SH-SY5Y (cell line): ENCODE measurements at regions not wholly inside any gene's neighbourhood (a gene's known extent, or its start where the extent isn't known, plus 50 kb on each side); places are given as distances from the start of the nearest gene placed in this dataset.
A peak's percentile ranks its signal among the peaks of the same experiment; 100 is the strongest.

Experiments used
- GATA2 ChIP-seq: IDR thresholded peaks from 2 replicates; pipeline ENCODE4 v1.6.1; 2011; ENCODE audit warnings: mild to moderate bottlenecking, low read depth, low read length
- GATA3 ChIP-seq: IDR thresholded peaks from 2 replicates; pipeline ENCODE4 v1.6.1; 2011; ENCODE audit warnings: low read depth, mild to moderate bottlenecking, low read length, moderate library complexity

DNA sequence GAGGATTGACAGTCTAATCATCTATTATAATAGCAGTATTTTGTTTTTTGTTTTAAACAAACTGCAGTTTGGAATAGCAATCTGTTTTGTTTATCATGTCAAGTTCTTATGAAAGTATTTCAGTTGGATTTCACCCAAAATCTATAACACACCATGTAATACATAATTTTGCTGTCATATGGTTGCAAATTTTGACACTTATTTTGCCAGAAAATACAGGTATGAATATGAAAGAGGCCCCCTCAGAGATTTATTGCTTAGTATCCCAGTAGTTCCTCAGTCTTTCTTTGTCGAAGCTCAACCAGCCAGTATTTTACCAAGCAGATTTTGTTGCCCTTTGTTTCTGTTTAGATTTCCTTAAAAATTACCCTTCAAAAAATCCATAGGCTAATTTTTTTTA lies 317.5 kb upstream of the CXADR start:
- no peak for TF ChIP-seq GATA3
- no peak for TF ChIP-seq GATA2

DNA sequence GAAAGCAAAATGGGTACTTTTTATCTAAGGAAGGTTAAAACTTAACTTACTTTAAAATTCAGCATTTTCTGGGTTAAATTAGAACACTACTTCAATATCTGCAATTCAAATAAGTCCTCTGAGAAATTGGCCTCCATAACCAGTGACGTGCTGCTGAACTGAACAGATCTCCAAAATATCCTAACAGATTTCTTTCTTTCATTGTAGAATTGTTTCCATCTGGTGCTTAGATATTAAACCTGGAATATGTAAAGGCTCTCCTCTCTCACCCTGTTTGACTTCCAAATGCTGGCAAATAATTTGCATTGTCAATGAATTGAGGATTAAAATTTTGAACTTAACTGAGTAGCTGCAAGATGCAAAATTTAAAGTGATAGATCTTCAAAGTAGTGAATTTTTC lies 316.9 kb upstream of the CXADR start:
- TF ChIP-seq GATA3 (no peak), GATA2 (no peak)

DNA sequence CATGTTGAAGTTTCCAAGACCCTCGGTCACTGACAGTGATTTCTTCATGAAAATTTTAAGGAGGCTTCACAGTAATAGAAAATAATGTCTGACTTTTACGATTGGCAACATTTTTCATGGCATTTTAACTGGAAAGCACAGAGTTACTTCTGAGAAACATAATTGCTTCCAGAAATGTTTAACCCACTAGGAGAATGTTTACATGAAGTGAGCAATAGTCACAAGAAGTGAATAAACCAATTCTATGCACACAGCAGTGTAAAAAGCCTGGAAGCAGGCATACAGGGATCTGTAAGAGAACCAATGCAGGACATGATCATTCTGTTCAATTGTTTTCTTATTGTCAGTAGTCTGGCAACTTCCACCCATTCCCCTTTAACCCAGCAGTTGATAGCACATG lies 316.2 kb upstream of the CXADR start:
- TF ChIP-seq GATA3 (no peak), GATA2 (no peak)

DNA sequence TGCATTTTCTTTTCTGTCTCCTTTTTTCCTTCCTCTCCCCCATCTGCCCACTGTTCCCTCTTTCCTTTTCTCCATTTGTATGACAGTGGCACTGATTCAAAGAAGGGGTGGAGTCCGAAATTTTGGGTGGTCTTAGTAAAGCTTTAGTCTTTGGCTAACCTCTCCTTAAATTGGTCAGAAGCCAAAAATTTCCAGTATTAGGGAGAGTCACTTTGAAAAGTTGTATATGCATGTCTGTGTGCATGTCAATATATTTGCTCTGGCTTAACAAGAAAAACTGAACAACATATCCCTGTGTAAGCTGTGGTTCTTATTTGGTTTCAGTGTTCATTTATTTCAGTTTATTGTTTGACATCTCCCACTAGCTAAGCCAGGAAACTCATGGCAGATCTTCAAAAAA lies 314.8 kb upstream of the CXADR start:
- TF ChIP-seq GATA3: no peak
- no peak for TF ChIP-seq GATA2

DNA sequence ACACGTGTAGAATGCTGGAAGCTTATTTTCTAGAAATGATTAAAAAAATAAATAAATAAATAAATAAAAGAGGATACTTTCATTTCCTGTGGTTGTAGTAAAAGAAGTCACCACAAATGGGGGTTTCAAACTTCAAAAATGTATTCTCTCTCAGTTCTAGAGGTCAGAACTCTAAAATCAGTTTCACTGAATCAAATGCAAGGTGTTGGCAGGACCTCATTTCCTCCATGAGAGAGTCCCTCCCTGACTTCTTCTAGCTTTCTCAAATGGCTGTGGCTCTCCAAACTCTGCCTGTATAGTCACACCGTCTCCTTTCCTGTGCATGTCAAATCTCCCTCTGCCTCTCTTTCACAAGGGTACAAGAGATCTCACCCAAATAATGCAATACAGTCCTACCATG lies 312.6 kb upstream of the CXADR start:
- TF ChIP-seq GATA2 (no peak), GATA3 (no peak)

DNA sequence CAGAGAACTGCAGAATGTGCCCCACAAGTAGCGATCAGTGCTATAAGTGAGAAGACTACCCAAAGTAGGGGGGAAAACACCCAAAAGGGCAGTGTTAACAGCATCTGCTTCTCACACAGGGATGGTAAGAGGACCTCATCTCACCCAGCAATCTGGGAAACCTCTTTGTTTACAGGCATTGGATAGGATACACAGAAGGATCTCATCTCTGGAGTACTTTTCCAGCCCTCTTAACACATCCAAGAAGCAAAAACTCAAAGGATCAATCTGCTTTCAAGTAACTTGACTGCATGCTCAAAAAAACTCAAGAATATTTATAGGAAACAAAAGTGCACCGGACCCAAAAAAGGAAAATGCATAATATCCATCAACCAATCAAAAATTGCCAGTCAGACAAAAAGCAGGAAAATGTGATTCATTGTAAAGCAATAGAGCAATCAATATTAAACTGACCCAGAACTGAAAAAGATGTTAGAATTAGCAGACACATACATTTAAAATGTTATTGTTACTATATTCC lies 311.0 kb upstream of the CXADR start:
- no peak for TF ChIP-seq GATA3
- TF ChIP-seq GATA2: no peak

DNA sequence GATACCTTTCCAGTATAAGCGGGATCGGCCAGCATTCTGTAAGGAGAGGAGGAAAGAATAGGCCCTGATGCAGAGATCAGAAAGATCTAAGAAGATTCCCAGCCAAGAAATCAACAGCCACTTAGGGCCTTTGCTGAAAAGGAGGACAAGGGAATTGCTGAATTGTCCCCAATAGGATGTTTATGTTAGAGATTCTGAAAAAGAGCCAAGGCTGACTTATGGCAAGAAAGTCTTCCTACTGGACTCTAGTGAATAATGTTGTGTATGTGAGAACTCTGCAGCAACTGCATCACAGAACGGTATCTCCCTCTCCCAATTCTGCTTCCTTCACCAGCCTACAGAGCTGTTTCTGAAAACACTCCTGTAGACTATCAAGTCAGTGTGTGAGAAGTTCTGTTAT lies 298.0 kb upstream of the CXADR start:
- no peak for TF ChIP-seq GATA3
- no peak for TF ChIP-seq GATA2

DNA sequence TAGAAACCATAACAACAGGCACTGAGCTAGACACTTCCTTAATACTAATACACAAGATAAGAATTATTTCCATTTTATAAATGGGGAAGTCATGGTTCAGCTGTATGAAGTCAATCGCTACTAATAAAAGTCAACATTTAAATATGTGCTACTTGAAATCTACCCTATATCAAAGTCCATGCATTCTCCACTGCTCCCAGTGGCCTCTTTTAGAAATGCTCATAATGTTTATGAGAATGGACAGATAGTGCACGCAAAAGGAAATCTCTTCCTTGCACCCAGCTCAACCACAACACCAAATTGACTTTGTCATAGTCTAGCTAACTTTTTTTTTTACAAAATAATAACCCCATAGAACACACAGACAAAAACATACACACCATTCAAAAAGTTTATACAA lies 281.7 kb upstream of the CXADR start:
- TF ChIP-seq GATA3 (no peak), GATA2 (no peak)

DNA sequence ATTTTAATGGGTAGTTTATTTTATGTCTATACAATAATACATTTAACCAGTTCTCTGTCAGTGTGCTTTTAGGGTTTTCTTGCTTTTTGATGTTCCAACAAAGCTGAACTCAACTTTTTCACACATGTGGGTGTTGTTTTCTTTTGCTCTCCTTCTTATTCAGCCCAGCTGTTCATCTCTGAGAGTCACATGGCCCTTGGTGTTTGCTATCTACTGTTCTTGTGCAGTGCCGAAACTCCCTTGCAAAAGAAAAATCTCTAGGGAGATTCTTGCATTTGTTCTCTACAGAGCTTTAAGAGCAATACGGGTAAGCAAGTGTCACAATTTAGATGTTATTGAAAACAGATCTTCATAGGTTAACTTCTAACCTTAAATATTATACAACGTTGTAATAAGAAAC lies 281.1 kb upstream of the CXADR start:
- TF ChIP-seq GATA2 (no peak), GATA3 (no peak)

DNA sequence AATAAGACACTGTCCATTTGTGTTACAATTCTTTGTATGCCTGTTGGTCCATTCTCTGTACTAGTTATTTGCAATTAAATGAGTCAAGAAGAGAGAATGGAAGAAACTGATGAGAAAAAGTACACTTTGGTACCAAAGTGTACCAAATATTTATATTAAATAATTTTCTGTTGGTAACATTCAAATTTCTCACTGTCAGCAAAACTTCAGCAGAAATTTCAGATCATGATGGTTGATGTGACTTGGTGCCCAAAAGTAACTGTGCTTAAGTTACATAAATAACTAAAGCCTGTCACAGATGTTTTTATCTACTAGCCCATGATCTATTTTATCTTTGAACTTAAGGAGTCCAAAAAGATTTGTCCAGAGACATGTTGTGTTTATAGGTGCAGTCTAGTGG lies 274.4 kb upstream of the CXADR start:
- TF ChIP-seq GATA3: no peak
- no peak for TF ChIP-seq GATA2

DNA sequence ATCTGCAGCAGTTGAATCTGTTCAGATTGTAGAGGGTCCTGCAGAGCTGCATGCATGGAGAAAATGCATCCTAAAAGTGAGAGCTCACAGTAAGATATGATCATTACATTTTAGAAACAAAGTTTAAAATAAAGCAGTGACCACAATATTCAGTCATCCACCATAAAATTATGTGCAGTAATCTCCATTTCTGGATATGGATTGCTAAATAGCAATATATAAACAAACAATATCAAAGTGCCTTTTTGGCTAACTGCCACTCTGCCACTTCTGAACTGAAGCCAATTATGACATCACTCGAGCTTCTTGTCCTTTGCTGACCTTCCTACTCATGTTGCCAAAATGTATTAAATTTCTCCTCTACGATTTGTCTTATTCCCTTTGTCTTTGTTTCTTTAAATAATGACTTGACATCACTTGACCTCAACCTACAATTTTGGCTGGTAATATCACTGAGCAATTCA lies 262.0 kb upstream of the CXADR start:
- TF ChIP-seq GATA3 (no peak), GATA2 (peak; percentile 64; the same call in 1 of the 2 replicates)

DNA sequence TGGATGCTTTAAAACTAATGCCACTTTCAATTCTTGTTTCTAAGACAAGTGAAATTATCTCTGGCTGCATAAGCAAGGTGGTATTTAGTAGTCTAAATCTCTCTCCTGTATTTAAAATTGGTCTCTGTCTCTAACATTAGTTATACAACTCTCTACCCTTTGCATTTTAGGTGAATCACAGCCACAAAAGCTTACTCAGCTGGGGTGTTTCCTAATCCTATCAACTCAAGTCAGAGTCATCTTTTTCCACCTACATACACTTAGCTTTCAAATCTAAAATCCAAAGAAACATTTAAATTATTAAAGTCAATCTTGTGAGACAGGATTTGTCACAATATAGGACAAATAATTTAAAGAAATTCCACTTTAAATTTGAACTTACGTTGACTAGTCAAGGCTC lies 255.1 kb upstream of the CXADR start:
- TF ChIP-seq GATA3: no peak
- TF ChIP-seq GATA2: no peak

DNA sequence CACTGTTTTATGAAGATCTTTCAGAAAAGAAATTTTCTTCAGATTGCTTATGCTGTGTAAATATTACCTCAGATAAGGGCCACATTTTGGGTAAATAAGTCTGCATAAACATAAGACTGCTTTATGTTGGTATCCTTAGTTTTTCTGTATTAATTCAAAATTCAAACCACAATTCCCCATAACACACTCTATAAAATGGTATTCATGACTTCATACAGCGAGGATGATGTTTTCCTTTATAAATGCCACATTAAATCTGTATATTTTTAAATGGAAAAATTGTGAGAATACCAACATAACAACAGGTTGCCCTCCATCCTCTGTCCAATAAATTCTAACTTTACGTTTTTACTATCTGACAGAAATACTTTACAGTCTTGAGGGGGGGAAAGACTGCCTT lies 248.7 kb upstream of the CXADR start:
- TF ChIP-seq GATA3 (no peak), GATA2 (no peak)

DNA sequence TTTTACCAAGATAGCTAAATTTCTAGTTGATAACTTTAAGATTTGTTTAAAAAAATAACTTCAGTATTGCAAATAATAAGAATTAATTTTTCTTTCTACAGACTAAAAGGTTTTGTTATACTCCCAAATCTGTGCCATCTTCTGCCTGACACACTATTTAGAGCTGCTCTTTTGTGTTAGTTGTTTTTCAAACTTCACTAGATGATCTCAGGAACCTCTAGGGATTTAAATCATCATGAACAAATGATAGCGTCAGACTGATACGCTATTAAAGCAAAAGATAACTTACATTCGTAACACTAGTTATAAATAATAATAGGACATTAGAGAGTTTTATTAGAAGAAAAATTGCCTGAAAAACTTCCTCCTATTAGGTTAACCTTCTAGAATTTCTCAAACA lies 243.1 kb upstream of the CXADR start:
- TF ChIP-seq GATA3 (no peak), GATA2 (no peak)

DNA sequence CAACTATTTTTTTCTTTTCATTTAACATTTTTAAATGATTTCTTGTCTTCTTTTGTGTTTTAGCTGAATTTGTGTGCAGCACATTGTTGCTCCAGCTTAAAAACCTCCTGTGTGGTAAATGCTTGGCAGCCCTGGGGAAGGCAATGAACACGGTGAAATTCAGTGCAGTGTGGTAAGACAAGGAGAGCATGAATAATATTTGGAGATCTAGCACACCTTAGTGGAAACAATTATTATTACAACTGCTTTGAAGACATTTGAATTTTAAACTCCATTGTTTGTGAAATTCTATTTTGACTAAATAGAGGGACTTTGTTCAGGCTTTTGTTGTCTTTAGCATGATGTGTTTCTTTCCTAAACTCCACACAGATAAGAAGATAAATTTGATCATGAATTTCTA lies 242.6 kb upstream of the CXADR start:
- TF ChIP-seq GATA3 (no peak), GATA2 (no peak)

DNA sequence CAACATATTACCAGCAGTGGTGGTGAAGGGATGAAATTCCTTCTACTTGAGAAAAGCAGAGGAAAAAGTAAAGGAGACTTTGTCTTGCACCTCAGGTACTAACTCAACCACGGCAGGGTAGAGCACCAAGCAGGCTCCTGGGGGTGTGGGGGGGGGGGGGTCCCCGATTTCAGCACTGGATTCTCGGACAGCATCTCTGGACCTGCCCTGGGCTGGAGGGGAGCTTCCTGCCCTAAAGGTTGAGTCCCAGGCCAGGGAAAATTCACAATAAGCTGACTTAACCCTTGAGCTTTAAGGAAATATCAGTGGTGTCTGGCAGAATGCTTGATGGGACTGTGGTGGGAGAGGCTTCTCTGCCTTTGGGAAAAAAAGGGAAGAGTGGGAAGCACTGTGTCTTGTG lies 233.2 kb upstream of the CXADR start:
- no peak for TF ChIP-seq GATA3
- no peak for TF ChIP-seq GATA2

DNA sequence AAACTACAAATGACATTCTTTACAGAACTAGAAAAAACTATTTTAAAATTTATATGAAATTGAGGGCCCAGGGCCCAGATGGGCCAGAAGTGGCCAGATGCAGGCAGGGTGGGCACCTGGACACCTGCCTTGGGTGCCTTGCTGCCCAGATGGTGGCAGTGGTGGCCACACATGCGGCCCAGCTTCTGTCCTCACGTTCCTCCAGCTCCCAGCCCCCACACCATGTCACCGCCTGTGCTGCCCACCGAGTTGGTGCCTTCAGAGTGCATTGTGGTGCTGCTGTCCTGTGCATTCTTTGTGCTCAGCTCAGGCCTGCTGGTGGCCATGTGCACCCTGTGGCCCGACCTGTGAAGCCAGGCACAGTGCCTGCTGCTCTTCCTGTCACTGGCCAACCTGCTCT lies 216.8 kb upstream of the CXADR start:
- no peak for TF ChIP-seq GATA3
- no peak for TF ChIP-seq GATA2
